T-helper 9 cell (primary cell): ENCODE measurements at regions not wholly inside any gene's neighbourhood (a gene's known extent, or its start where the extent isn't known, plus 50 kb on each side); places are given as distances from the start of the nearest gene placed in this dataset.

Source experiments
- DNase-seq: peaks from one replicate; pipeline ENCODE4 v3.0.0-alpha.2; 2020

DNA sequence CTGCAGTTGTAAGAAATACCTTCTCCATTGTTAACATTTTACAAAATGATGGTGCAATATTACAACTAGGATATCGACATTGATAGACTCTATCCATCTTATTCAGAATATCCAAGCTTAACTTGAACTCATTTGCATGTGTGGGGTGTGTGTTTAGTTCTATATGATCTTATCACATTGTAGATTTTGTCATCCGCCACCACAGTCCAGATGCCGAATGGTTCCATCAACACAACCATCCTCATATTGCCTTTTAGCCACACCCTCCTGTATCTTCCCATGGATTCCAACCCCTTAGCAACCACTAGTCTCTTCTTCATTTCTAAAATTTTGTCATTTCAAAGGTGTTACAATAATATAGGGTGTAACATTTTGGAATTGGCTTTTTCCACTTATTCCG lies 452.9 kb upstream of the AKR1E2 start:
- no peak for DNase-seq

DNA sequence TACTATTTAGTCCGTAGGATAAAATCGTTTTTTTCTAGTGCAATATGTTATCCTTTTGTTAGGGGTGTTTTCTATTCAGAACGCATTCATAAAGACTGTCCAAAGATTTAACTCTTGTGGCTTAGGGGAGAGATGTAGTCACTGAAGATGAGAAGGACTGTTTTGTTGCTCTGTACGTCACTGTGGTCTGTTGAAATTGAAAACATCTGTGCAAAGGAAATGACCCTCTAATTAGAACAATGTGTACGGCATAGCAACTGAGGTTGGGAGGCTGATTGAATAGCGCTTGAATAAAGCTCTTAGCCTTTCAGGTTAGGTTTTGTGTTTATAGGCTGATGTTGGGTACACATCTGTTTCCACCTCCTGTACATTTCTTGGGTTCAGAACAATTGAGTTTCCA lies 453.4 kb upstream of the AKR1E2 start:
- no peak for DNase-seq

GRCh38 chr10:4371691-4372295 lies 454.2 kb upstream of the AKR1E2 start:
- no peak for DNase-seq

DNA sequence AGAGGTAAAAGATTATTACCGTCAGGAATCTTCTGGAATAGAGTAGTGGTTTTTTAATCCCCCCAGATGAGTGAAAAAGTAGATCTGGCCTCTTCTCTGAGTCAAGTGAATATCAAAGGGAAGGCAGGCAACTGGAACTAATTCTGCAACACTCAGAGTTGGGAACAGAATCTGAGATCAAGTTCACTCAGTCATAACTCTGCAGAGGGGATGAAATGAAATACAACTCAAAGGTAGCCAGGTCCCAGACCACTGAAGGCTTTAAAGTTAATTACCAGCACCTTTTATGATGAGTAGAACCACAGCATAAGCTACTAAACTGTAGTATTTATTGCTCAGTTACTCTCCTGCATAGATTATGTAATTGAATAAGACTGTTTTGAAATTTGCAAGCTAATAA lies 455.6 kb upstream of the AKR1E2 start:
- DNase-seq: no peak

GRCh38 chr10:4361581-4361980 lies 464.4 kb upstream of the AKR1E2 start:
- no peak for DNase-seq

- DNase-seq: no peak
Observed at GRCh38 chr10:4359003-4359402, 467.0 kb upstream of the AKR1E2 start.

- no peak for DNase-seq
Observed at GRCh38 chr10:4357911-4358310, 468.1 kb upstream of the AKR1E2 start.

- no peak for DNase-seq
Observed at GRCh38 chr10:4355350-4355749, 470.7 kb upstream of the AKR1E2 start.

- DNase-seq: no peak
Observed at GRCh38 chr10:4354382-4354812, 471.6 kb upstream of the AKR1E2 start.

DNA sequence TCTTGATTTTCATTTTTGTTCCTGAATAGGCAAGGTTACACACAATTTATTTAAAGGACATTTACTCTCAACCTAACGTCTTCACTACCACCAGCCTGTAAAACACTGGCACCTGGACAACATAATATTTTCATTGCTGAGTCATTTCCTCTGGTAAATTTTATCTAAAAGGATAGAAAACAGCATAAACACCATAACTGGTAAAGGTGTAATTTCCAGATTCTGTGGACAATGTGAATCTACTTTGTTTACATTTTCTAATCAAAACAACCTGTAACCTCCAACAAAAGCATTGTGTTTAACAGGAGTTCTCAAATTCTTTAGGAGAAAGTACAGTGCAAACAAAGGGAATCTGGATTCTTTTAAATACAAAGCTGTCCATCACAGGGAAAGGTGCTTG lies 472.0 kb upstream of the AKR1E2 start:
- no peak for DNase-seq

DNA sequence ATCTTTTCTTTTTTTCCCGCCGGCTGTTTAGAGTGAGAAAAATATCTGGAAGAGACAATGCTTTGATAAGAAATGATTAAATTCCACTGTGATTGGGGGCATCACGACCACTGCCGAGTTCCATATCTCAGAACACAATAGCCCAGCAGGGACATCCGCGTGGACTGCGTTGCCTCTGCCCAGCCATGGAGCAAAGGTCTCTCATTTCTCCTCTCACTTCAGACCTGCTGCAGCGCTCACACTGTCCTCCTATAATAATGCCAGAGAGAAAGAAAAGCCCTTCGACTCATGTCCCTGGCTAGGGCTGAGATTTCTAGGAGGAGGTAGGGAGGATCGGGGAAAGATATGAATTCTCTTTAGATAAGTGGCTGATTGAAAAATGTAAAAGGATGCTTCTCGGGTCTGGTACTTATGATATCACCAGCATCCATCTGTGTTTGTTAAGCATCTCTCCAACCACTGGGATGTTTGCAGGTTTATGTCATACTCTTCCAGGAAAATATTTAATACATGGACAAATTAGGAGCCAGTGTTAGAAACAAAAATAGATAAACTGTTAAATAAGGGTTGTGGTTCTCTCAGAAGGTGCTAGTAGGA lies 472.9 kb upstream of the AKR1E2 start:
- DNase-seq: no peak

GRCh38 chr10:4352414-4352961 lies 473.5 kb upstream of the AKR1E2 start:
- no peak for DNase-seq

GRCh38 chr10:4351723-4352413 lies 474.1 kb upstream of the AKR1E2 start:
- no peak for DNase-seq

DNA sequence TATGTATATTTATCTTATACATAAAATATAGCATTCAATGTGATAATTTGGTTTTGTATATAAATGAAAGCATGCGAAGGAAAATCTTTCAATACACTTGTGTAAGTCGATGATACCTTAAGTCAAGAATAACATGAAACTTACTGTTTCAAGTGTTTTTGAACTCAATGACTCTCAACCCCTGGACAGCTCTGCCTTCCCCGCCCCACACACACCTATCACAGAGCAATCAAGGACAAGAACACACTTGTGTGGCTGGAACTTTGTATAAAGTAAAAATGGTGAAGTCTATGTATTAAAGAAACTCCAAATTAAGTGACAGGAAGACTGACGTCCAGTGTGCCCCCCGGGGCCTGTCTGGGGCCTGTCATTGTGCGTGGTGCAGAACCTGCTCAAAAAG lies 478.6 kb upstream of the AKR1E2 start:
- DNase-seq: no peak

- DNase-seq: no peak
Observed at GRCh38 chr10:4345877-4346646, 479.9 kb upstream of the AKR1E2 start.

GRCh38 chr10:4344492-4344994 lies 481.5 kb upstream of the AKR1E2 start:
- no peak for DNase-seq

GRCh38 chr10:4343873-4344272 lies 482.1 kb upstream of the AKR1E2 start:
- DNase-seq: no peak

DNA sequence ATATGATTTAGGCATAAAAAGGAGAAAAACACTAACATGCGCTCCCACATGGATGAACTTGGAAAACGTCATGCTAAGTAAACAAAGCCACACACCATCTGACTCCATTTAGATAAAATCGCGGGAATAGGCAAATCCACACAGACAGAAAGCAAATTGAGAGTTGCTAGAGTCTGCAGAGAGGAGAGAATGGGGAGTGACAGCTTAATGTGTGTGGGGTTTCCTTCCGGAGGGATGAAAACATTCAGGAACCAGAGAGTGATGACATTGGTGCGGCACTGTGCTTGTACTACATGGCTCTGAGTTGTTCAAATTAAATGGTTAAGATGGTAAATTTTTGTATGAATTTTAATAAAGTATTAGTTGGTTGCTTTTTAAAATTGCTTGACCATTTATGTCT lies 482.9 kb upstream of the AKR1E2 start:
- DNase-seq: no peak

GRCh38 chr10:4338768-4339167 lies 487.2 kb upstream of the AKR1E2 start:
- no peak for DNase-seq

DNA sequence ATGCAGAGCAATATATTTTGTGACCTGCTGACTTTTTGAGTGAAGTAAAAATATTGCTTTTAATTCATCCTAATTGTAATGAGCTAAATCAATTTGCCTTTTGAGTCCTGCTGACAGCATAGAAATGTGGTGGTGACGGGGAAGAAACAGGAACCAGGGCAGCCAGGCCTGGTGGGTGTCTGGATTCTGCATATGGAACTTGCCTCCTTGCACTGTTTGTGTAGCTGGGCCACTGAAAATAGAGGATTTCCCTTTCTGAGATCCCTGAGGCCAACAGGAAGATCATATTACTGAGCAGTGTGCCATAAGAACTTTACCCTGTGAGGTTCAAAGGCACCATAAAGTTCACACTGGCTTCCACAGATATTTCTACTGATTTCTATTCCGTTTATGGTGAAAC lies 488.4 kb upstream of the AKR1E2 start:
- DNase-seq: no peak

- DNase-seq: no peak
Observed at GRCh38 chr10:4334871-4335270, 491.1 kb upstream of the AKR1E2 start.

GRCh38 chr10:4334015-4334414 lies 492.0 kb upstream of the AKR1E2 start:
- DNase-seq: no peak

- no peak for DNase-seq
Observed at GRCh38 chr10:4333459-4333894, 492.5 kb upstream of the AKR1E2 start.
